ENCODE measurements at regions not wholly inside any gene's neighbourhood (a gene's known extent, or its start where the extent isn't known, plus 50 kb on each side); places are given as distances from the start of the nearest gene placed in this dataset.

DNA sequence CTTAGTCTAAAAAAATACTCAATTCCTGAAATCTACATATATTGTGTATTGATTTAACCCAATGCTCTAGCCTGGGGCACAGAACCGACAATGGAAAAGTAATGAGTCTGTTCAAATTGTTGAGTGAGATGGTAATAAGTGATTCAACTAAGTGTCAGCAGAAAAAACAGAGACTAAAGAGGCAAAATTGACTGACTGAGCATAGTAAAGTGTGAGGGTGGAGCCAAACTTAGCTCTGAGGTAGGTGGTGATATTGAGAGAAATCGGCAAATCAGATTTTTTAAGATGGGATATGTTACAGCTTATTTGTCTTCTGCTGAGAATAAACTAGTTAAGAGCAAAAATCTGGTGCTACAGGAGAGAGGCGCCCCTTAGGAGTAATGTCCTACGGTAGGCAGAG, 764.0 kb upstream of the LRRN3 start:
- ATAC-seq (ENCODE audit: low read depth): no peak
- no peaks in the 10 kb centered on the region for H3K36me3 Mint-ChIP-seq (ENCODE audit: low read depth)
- H3K27me3 Mint-ChIP-seq: no peaks in the 10 kb centered on the region
- no peaks in the 10 kb centered on the region for H3K9me3 Mint-ChIP-seq
- DNase-seq: no peak
- H3K27ac Mint-ChIP-seq: no peak overlapping the region
- intact Hi-C loops (cut with micrococcal nuclease): no loop called here
- H3K4me1 Mint-ChIP-seq: no peaks in the 10 kb centered on the region
- CTCF ChIA-PET: no interaction called here
- TF ChIP-seq, protein P1, sequence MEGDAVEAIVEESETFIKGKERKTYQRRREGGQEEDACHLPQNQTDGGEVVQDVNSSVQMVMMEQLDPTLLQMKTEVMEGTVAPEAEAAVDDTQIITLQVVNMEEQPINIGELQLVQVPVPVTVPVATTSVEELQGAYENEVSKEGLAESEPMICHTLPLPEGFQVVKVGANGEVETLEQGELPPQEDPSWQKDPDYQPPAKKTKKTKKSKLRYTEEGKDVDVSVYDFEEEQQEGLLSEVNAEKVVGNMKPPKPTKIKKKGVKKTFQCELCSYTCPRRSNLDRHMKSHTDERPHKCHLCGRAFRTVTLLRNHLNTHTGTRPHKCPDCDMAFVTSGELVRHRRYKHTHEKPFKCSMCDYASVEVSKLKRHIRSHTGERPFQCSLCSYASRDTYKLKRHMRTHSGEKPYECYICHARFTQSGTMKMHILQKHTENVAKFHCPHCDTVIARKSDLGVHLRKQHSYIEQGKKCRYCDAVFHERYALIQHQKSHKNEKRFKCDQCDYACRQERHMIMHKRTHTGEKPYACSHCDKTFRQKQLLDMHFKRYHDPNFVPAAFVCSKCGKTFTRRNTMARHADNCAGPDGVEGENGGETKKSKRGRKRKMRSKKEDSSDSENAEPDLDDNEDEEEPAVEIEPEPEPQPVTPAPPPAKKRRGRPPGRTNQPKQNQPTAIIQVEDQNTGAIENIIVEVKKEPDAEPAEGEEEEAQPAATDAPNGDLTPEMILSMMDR (IDR thresholded peaks at IDR 0.05): no peak
- H3K4me3 Mint-ChIP-seq: no peak overlapping the region
- POLR2A ChIA-PET: no interaction called here

DNA sequence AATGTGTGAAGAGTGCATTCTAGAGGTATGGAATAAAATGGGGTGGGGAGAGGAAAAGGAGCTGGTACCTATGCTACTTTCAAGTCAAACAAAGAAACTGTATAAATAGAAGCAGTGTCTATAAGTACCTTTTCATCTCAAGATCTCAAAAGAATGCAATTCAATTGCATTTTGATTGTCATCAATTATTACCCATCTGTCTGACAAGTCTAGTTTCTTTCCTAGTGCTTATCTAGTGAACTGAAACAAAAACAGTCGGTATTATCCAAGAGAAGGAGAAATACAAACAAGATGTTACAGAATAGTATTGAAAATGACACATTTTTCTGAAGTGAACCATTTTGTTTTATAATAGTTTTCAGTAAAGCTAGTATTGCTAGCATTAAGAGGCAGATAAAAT, 754.5 kb upstream of the LRRN3 start:
- ChIA-PET POLR2A (no interaction called here), CTCF (no interaction called here)
- H3K27ac Mint-ChIP-seq: no peak overlapping the region
- H3K4me3 Mint-ChIP-seq: no peak overlapping the region
- no peak for DNase-seq
- no peaks in the 10 kb centered on the region for H3K4me1 Mint-ChIP-seq
- H3K27me3 Mint-ChIP-seq: no peaks in the 10 kb centered on the region
- intact Hi-C loops (cut with micrococcal nuclease): no loop called here
- no peak for ATAC-seq (ENCODE audit: low read depth)
- no peaks in the 10 kb centered on the region for H3K36me3 Mint-ChIP-seq (ENCODE audit: low read depth)
- TF ChIP-seq, protein P1 (IDR thresholded peaks at IDR 0.05): no peak
- peaks cover 2% of the 10 kb centered on the region for H3K9me3 Mint-ChIP-seq

DNA sequence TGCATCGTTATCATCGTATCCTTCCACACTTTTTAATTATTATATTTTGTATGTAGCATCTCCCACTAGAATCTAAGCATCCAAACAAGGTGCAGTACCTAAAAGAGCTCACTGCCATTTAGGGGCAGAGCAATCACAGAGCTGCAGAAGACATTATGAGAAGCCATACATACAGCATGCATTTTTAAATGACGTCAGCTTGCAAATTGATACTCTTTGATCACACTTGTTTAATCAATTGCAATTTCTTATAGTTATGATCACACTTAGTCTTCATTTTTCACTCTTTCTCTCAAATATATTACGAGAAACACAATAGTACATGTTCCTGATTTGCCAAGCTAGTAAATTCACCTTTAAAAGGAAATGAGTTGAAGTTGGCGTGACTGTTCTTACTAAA, 753.3 kb upstream of the LRRN3 start:
- Mint-ChIP-seq H3K36me3 (ENCODE audit: low read depth) (no peaks in the 10 kb centered on the region), H3K9me3 (peaks cover 2% of the 10 kb centered on the region), H3K4me1 (no peaks in the 10 kb centered on the region), H3K27me3 (no peaks in the 10 kb centered on the region), H3K27ac (no peak overlapping the region), H3K4me3 (no peak overlapping the region)
- POLR2A ChIA-PET: no interaction called here
- no peak for ATAC-seq (ENCODE audit: low read depth)
- DNase-seq: no peak
- TF ChIP-seq, protein P1 (IDR thresholded peaks at IDR 0.05): no peak
- CTCF ChIA-PET: no interaction called here
- intact Hi-C loops (cut with micrococcal nuclease): no loop called here

DNA sequence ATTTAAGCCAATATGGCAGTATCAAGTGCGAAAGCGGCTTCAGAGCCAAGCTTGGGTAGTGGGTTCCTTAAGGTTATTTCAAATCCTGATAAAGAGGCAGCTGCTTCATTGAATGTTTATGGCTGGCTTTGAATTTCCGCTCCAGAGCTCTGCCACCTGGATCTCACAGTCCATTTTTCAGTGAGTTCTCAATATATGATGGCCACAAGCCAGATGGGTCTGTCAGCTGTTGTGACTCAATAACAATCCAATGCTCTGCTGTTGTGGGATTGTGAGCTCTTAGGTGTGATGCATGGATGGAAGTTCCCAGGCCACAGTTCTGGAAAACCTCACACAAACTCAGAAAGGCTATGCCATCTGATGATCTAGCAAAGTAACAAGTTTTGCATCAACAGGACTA, 743.8 kb upstream of the LRRN3 start:
- ATAC-seq (ENCODE audit: low read depth) (no peak), DNase-seq (no peak)
- no peaks in the 10 kb centered on the region for H3K36me3 Mint-ChIP-seq (ENCODE audit: low read depth)
- no peaks in the 10 kb centered on the region for H3K27me3 Mint-ChIP-seq
- TF ChIP-seq, protein P1 (IDR thresholded peaks at IDR 0.05): no peak
- CTCF ChIA-PET: no interaction called here
- peaks cover 7% of the 10 kb centered on the region for H3K9me3 Mint-ChIP-seq
- POLR2A ChIA-PET: no interaction called here
- intact Hi-C loops (cut with micrococcal nuclease): no loop called here
- no peak overlapping the region for H3K27ac Mint-ChIP-seq
- H3K4me3 Mint-ChIP-seq: no peak overlapping the region
- no peaks in the 10 kb centered on the region for H3K4me1 Mint-ChIP-seq

DNA sequence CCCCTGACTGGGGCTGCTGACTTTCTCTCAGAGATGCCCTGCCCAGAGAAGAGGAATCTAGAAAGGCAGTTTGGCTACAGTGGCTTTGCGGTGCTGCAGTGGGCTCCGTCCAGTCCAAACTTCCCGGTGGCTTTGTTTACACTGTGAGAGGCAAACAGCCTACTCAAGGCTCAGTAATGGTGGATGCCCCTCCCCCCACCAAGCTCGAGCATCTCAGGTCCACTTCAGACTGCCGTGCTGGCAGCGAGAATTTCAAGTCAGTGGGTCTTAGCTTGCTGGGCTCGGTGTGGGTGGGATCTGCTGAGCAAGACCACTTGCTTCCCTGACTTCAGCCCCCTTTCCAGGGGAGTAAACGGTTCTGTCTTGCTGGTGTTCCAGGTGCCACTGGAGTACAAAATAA, 734.5 kb upstream of the LRRN3 start:
- intact Hi-C loops (cut with micrococcal nuclease): no loop called here
- Mint-ChIP-seq H3K27me3 (no peaks in the 10 kb centered on the region), H3K36me3 (ENCODE audit: low read depth) (no peaks in the 10 kb centered on the region), H3K27ac (no peak overlapping the region), H3K9me3 (peaks cover 5% of the 10 kb centered on the region), H3K4me1 (no peaks in the 10 kb centered on the region), H3K4me3 (no peak overlapping the region)
- DNase-seq (no peak), ATAC-seq (ENCODE audit: low read depth) (no peak)
- POLR2A ChIA-PET: no interaction called here
- TF ChIP-seq, protein P1 (IDR thresholded peaks at IDR 0.05): no peak
- CTCF ChIA-PET: no interaction called here
